GM12878 (cell line): ENCODE measurements at regions not wholly inside any gene's neighbourhood (a gene's known extent, or its start where the extent isn't known, plus 50 kb on each side); places are given as distances from the start of the nearest gene placed in this dataset.

Experiments
- ATAC-seq: fragments of 200-7000 bp; cut with Tn5 transposase; 3 replicates; pipeline ENCODE4 v1.9.1; 2020; ENCODE audit warnings: mild to moderate bottlenecking, moderate library complexity
- BruUV-seq: library from RNA; stranded (reverse); fragments of 400-500 nt; replicated peaks from 2 replicates; lab custom pipeline; 2021; lab: Mats Ljungman, UMichigan
- CTCF ChIA-PET: fragments of 300-600 bp; sonication (Branson Sonifier 250); formaldehyde crosslinking; extraction: SDS; loops from one replicate; lab custom pipeline; 2021; ENCODE audit warnings: inconsistent platforms; lab: Yijun Ruan, JAX
- POLR2A ChIA-PET: fragments of 350-600 bp; formaldehyde crosslinking; extraction: SDS; loops from one replicate; lab custom pipeline; 2021; ENCODE audit warnings: inconsistent platforms; lab: Charles Lee
- RAD21 ChIA-PET: fragments of 300-600 bp; sonication (Branson Sonifier 250); formaldehyde crosslinking; loops from one replicate; lab custom pipeline; 2023; ENCODE audit warnings: antibody characterized with exemption; ENCODE audit not compliant: unreplicated experiment; lab: Charles Lee
- SMC1A ChIA-PET: fragments of 300-600 bp; sonication (Branson Sonifier 250); formaldehyde crosslinking; loops from one replicate; lab custom pipeline; 2023; ENCODE audit not compliant: unreplicated experiment, uncharacterized antibody; lab: Charles Lee
- DNase-seq: peaks from one replicate; pipeline ENCODE4 v3.0.0-alpha.2; 2011; ENCODE audit warnings: low read depth, low spot score
- FAIRE-seq: peaks from 3 replicates; lab custom pipeline; 2011; peaks lifted over from hg19 to GRCh38; lab: Jason Lieb, UNC
- H2AFZ ChIP-seq: 2 replicates; pipeline ENCODE4 v1.6.0; 2011; ENCODE audit warnings: low read depth, low read length, control low read depth; ENCODE audit not compliant: control insufficient read depth
- H3K27ac ChIP-seq: 2 replicates; pipeline ENCODE4 v1.5.1; 2011; ENCODE audit warnings: control low read depth; ENCODE audit not compliant: control insufficient read depth, insufficient read depth
- H3K27me3 ChIP-seq, 2 experiments: replicated peaks in 1 of 2; 2 replicates each; pipeline versions ENCODE4 v1.6.0 to v1.6.1; 2011; ENCODE audit warnings: low read length in 1 of 2; ENCODE audit not compliant: control insufficient read depth in 2 of 2, insufficient read depth in 2 of 2
- H3K36me3 ChIP-seq, 2 experiments: 2 replicates each; pipeline ENCODE4 v1.5.1; 2011; ENCODE audit warnings: low read length in 1 of 2; ENCODE audit not compliant: control insufficient read depth in 2 of 2, insufficient read depth in 2 of 2
- H3K4me1 ChIP-seq: 2 replicates; pipeline ENCODE4 v1.6.1; 2011; ENCODE audit warnings: mild to moderate bottlenecking, low read length, moderate library complexity, mixed read lengths; ENCODE audit not compliant: control insufficient read depth, insufficient read depth
- H3K4me2 ChIP-seq: 2 replicates; pipeline ENCODE4 v1.6.0; 2011; ENCODE audit warnings: control low read depth; ENCODE audit not compliant: control insufficient read depth, insufficient read depth
- H3K4me3 ChIP-seq: fragments of 200-600 bp; sonication (generic); 2 replicates; pipeline ENCODE4 v1.5.1; 2016
- H3K79me2 ChIP-seq: 2 replicates; pipeline ENCODE4 v1.6.0; 2011; ENCODE audit warnings: low read length; ENCODE audit not compliant: control insufficient read depth, insufficient read depth
- H3K9ac ChIP-seq: 2 replicates; pipeline ENCODE4 v1.8.0; 2011; ENCODE audit warnings: low read length, control low read depth, mixed read lengths; ENCODE audit not compliant: control insufficient read depth, insufficient read depth
- H3K9me3 ChIP-seq: replicated peaks from 3 replicates; pipeline ENCODE4 v1.5.1; 2011; ENCODE audit warnings: mild to moderate bottlenecking, low read length; ENCODE audit not compliant: control insufficient read depth, insufficient read depth
- H4K20me1 ChIP-seq: 2 replicates; pipeline ENCODE4 v1.6.0; 2011; ENCODE audit not compliant: control insufficient read depth, insufficient read depth
- ATF2 ChIP-seq: IDR thresholded peaks from 2 replicates; pipeline ENCODE4 v1.6.1; 2012; ENCODE audit warnings: low read length, inconsistent platforms
- ATF3 ChIP-seq: IDR thresholded peaks from 2 replicates; pipeline ENCODE4 v1.6.1; 2011; ENCODE audit warnings: low read depth, mild to moderate bottlenecking, low read length, moderate library complexity, borderline replicate concordance; ENCODE audit errors: extremely low read depth
- CHD1 ChIP-seq: IDR thresholded peaks from 2 replicates; pipeline ENCODE4 v1.6.1; 2012; ENCODE audit warnings: low read depth, low read length, improper control_type of control experiment
- CUX1 ChIP-seq: IDR thresholded peaks from 2 replicates; pipeline ENCODE4 v1.6.1; 2012; ENCODE audit warnings: improper control_type of control experiment, low read depth, low read length; ENCODE audit not compliant: insufficient replicate concordance
- EGR1 ChIP-seq, 2 experiments: IDR thresholded peaks; 1 replicate in 1 of 2; 2 replicates in 1 of 2; pipeline ENCODE4 v1.6.1; 2011 to 2012; ENCODE audit warnings: low read depth in 2 of 2, low read length in 2 of 2, borderline replicate concordance in 1 of 2, mild to moderate bottlenecking in 1 of 2, moderate library complexity in 1 of 2
- ETV6 ChIP-seq, 2 experiments: fragments of 450-650 bp in 1 of 2; IDR thresholded peaks in 1 of 2; conservative IDR thresholded peaks in 1 of 2; 2 replicates each; pipeline ENCODE4 v1.6.1; 2014; ENCODE audit warnings: antibody characterized with exemption in 1 of 2, borderline replicate concordance in 1 of 2, low read depth in 1 of 2, mild to moderate bottlenecking in 1 of 2, moderate library complexity in 1 of 2
- FOXK2 ChIP-seq: fragments of 450-650 bp; IDR thresholded peaks from 2 replicates; pipeline ENCODE4 v1.6.1; 2017; ENCODE audit warnings: mild to moderate bottlenecking, moderate library complexity
- MEF2A ChIP-seq: IDR thresholded peaks from 2 replicates; pipeline ENCODE4 v1.6.1; 2011; ENCODE audit warnings: low read depth, mild to moderate bottlenecking, low read length, moderate library complexity; ENCODE audit not compliant: insufficient read depth
- MEF2B ChIP-seq: fragments of 450-650 bp; IDR thresholded peaks from 2 replicates; pipeline ENCODE4 v1.6.1; 2018; ENCODE audit warnings: mild to moderate bottlenecking, moderate library complexity; ENCODE audit not compliant: partially characterized antibody, poor library complexity, severe bottlenecking
- PBX3 ChIP-seq: IDR thresholded peaks from 2 replicates; pipeline ENCODE4 v1.6.1; 2011; ENCODE audit warnings: mild to moderate bottlenecking, low read depth, low read length, moderate library complexity; ENCODE audit not compliant: insufficient replicate concordance
- POLR2AphosphoS2 ChIP-seq: IDR thresholded peaks from 2 replicates; pipeline ENCODE4 v1.6.1; 2011; ENCODE audit warnings: low read depth, mild to moderate bottlenecking, low read length, improper control_type of control experiment, moderate library complexity
- SPI1 ChIP-seq: IDR thresholded peaks from 2 replicates; pipeline ENCODE4 v1.6.1; 2011; ENCODE audit warnings: low read depth, mild to moderate bottlenecking, low read length, moderate library complexity, borderline replicate concordance; ENCODE audit not compliant: insufficient read depth
- ZBTB33 ChIP-seq: fragments of 450-650 bp; IDR thresholded peaks from 2 replicates; pipeline ENCODE4 v1.6.1; 2017; ENCODE audit warnings: mild to moderate bottlenecking
- WGBS: methylation state at CpG from one replicate; pipeline ENCODE4 v1.1.6; 2016; ENCODE audit warnings: low lambda C conversion rate; ENCODE audit not compliant: insufficient replicate concordance, insufficient coverage; ENCODE audit errors: missing lambda C conversion rate; 5-methylcytosine and 5-hydroxymethylcytosine counted together
- in situ Hi-C: fragments of 300-500 bp; cut with MboI; formaldehyde crosslinking; loops from 9 replicates; pipeline ENCODE4 v1.14.3; 2018; ENCODE audit warnings: mixed read lengths
- intact Hi-C: fragments of 100-400 bp; cut with micrococcal nuclease; formaldehyde crosslinking; loops from one replicate; pipeline ENCODE4 v1.14.2; 2022; ENCODE audit not compliant: unreplicated experiment

DNA sequence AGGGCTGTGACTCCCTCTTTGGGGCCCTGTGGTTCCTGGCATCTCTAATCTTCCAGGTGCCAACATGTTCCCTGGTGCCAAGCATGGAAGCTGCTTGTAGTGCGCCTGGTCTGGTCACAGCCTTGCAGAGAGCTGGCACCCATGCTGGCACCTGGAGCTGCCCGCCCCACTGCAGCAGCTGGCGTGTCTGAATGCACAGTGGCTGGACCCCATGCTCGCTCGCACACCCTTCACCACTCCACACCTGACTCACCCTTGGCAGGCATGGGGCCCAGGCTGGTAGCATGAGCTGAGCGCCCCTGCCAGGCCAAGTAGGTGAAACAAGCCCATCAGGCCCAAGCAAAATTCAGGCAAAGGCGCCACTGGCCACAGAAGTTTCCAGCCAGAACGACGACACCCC lies 119.1 kb downstream of the DNAAF6 start:
- Histone ChIP-seq H3K27me3 (no peaks in the 10 kb centered on the region), H3K4me2 (no peak overlapping the region), H3K9me3 (no peaks in the 10 kb centered on the region), H3K4me1 (no peaks in the 10 kb centered on the region), H3K79me2 (no peaks in the 10 kb centered on the region), H3K9ac (no peak overlapping the region), H3K36me3 (no peaks in the 10 kb centered on the region), H3K27ac (no peak overlapping the region), H4K20me1 (no peaks in the 10 kb centered on the region), H2AFZ (no peak overlapping the region), H3K4me3 (no peak overlapping the region)
- in situ Hi-C loops: no loop called here
- ChIA-PET SMC1A (no interaction called here), CTCF (interaction anchor here (0.8 kb wide), 1 partner anchor 300 kb away, joined by 3 read pairs; no protein-coding TSS in a partner anchor), RAD21 (no interaction called here), POLR2A (no interaction called here)
- DNase-seq: no peak
- no TSS peak for BruUV-seq
- 52% methylated on average over 9 of the region's 9 CpGs for WGBS
- intact Hi-C loops: loop anchor here (10.0 kb wide), 1 partner anchor 301 kb away; no protein-coding TSS in a partner anchor
- FAIRE-seq: no peak
- no peak for ATAC-seq
- no peak for TF ChIP-seq CHD1
- TF ChIP-seq ATF2: no peak
- no peak for TF ChIP-seq SPI1
- no peak for TF ChIP-seq ETV6 (conservative IDR thresholded peaks at IDR 0.05 in 1 of 2, IDR thresholded peaks at IDR 0.05 in 1 of 2; ENCODE audit: borderline replicate concordance in 1 of 2, low read depth in 1 of 2)
- no peak for TF ChIP-seq CUX1
- no peak for TF ChIP-seq PBX3
- no peak for TF ChIP-seq MEF2A
- TF ChIP-seq ZBTB33: no peak
- TF ChIP-seq ATF3: no peak
- no peak for TF ChIP-seq FOXK2
- no peak for TF ChIP-seq MEF2B
- TF ChIP-seq EGR1 (IDR thresholded peaks at IDR 0.05; ENCODE audit: borderline replicate concordance in 1 of 2, low read depth in 2 of 2, low read length in 2 of 2): no peak
- TF ChIP-seq POLR2AphosphoS2: no peak
